ENCODE measurements at regions not wholly inside any gene's neighbourhood (a gene's known extent, or its start where the extent isn't known, plus 50 kb on each side); places are given as distances from the start of the nearest gene placed in this dataset.

- no peak for TF ChIP-seq CTBP2 (IDR thresholded peaks at IDR 0.05; ENCODE audit: borderline replicate concordance, insufficient read depth, insufficient read length, low read length)
- no peak for TF ChIP-seq RXRA (IDR thresholded peaks at IDR 0.05; ENCODE audit: insufficient read depth, low read depth, low read length)
- TF ChIP-seq NANOG (IDR thresholded peaks at IDR 0.05; ENCODE audit: insufficient read depth, low read depth, low read length, poor library complexity, severe bottlenecking), result no peak
- no peak for TF ChIP-seq TBP (IDR thresholded peaks at IDR 0.05; ENCODE audit: low read depth, low read length)
These were observed 921.1 kb downstream of the DSC3 start (continued) for GRCh38 chr18:30121397-30121796.
